HepG2 (cell line): ENCODE measurements at regions not wholly inside any gene's neighbourhood (a gene's known extent, or its start where the extent isn't known, plus 50 kb on each side); places are given as distances from the start of the nearest gene placed in this dataset.
A peak's percentile ranks its signal among the peaks of the same experiment; 100 is the strongest.

Experiments
- ATF2 ChIP-seq: sonication (generic); formaldehyde crosslinking; IDR thresholded peaks from 2 replicates; pipeline ENCODE4 v1.4.0; 2020; ENCODE audit warnings: missing genetic modification reagents
- CEBPG ChIP-seq: IDR thresholded peaks from 2 replicates; pipeline ENCODE4 v1.6.1; 2016
- ETV5 ChIP-seq: IDR thresholded peaks from 2 replicates; pipeline ENCODE4 v1.6.1; 2018; ENCODE audit warnings: missing biosample characterization, missing genetic modification reagents, inconsistent platforms, borderline replicate concordance
- RARG ChIP-seq: sonication (generic); formaldehyde crosslinking; IDR thresholded peaks from 2 replicates; pipeline ENCODE4 v1.4.0; 2020; ENCODE audit warnings: low read depth, mild to moderate bottlenecking, missing genetic modification reagents
- SKIL ChIP-seq: sonication (generic); formaldehyde crosslinking; IDR thresholded peaks from 2 replicates; pipeline ENCODE4 v1.8.0; 2022; ENCODE audit warnings: missing genetic modification reagents, mild to moderate bottlenecking, moderate library complexity, borderline replicate concordance
- TRAFD1 ChIP-seq: sonication (generic); formaldehyde crosslinking; IDR thresholded peaks from 2 replicates; pipeline ENCODE4 v1.5.1; 2020; ENCODE audit warnings: missing genetic modification reagents, mild to moderate bottlenecking, borderline replicate concordance
- WIZ ChIP-seq: sonication (generic); formaldehyde crosslinking; IDR thresholded peaks from 2 replicates; pipeline ENCODE4 v1.5.1; 2020; ENCODE audit warnings: mild to moderate bottlenecking, missing genetic modification reagents
- ZBTB25 ChIP-seq: IDR thresholded peaks from 2 replicates; pipeline ENCODE4 v1.6.1; 2018; ENCODE audit warnings: missing genetic modification reagents
- ZBTB3 ChIP-seq: sonication (generic); formaldehyde crosslinking; IDR thresholded peaks from 2 replicates; pipeline ENCODE4 v1.4.0; 2020; ENCODE audit warnings: low read depth, mild to moderate bottlenecking, moderate library complexity, missing genetic modification reagents, borderline replicate concordance
- ZBTB42 ChIP-seq: sonication (generic); formaldehyde crosslinking; IDR thresholded peaks from 2 replicates; pipeline ENCODE4 v1.5.0; 2020; ENCODE audit warnings: mild to moderate bottlenecking, missing genetic modification reagents
- ZFP90 ChIP-seq: sonication (generic); formaldehyde crosslinking; IDR thresholded peaks from 2 replicates; pipeline ENCODE4 v1.8.0; 2022; ENCODE audit warnings: missing genetic modification reagents, mild to moderate bottlenecking, inconsistent platforms, borderline replicate concordance
- ZFP91 ChIP-seq: sonication (generic); formaldehyde crosslinking; IDR thresholded peaks from 2 replicates; pipeline ENCODE4 v1.9.0; 2022; ENCODE audit warnings: missing genetic modification reagents, mild to moderate bottlenecking, borderline replicate concordance
- ZMYM4 ChIP-seq: sonication (generic); formaldehyde crosslinking; IDR thresholded peaks from 2 replicates; pipeline ENCODE4 v1.8.1; 2023; ENCODE audit warnings: mild to moderate bottlenecking, missing genetic modification reagents
- ZNF276 ChIP-seq: sonication (generic); formaldehyde crosslinking; IDR thresholded peaks from 2 replicates; pipeline ENCODE4 v1.4.0; 2020; ENCODE audit warnings: mild to moderate bottlenecking, low read depth, missing genetic modification reagents
- ZNF296 ChIP-seq: sonication (generic); formaldehyde crosslinking; conservative IDR thresholded peaks from 2 replicates; pipeline ENCODE4 v1.5.0; 2020; ENCODE audit warnings: mild to moderate bottlenecking, missing genetic modification reagents
- ZNF460 ChIP-seq: sonication (generic); formaldehyde crosslinking; IDR thresholded peaks from 2 replicates; pipeline ENCODE4 v1.5.1; 2020; ENCODE audit warnings: missing genetic modification reagents, mild to moderate bottlenecking, borderline replicate concordance
- ZNF576 ChIP-seq: sonication (generic); formaldehyde crosslinking; IDR thresholded peaks from 2 replicates; pipeline ENCODE4 v1.4.0; 2020; ENCODE audit warnings: mild to moderate bottlenecking, missing genetic modification reagents
- ZNF678 ChIP-seq: sonication (generic); formaldehyde crosslinking; IDR thresholded peaks from 2 replicates; pipeline ENCODE4 v1.4.0; 2020; ENCODE audit warnings: mild to moderate bottlenecking, missing genetic modification reagents
- ZNF724P ChIP-seq: sonication (generic); formaldehyde crosslinking; IDR thresholded peaks from 2 replicates; pipeline ENCODE4 v1.8.0; 2022; ENCODE audit warnings: missing genetic modification reagents, borderline replicate concordance

GRCh38 chr3:145649368-145649887 lies 511.6 kb downstream of the PLOD2 start (continued):
- TF ChIP-seq ZFP91 (CRISPR knock-in tag) = no peak
- TF ChIP-seq ZNF576 = no peak
- no peak for TF ChIP-seq ZBTB3
- 0 out of 2 replicates have a peak, but pooled peaks have one; percentile 33 for TF ChIP-seq ZBTB25 (CRISPR knock-in tag)
- TF ChIP-seq ETV5 (CRISPR knock-in tag) = peak; percentile 47; the same call in 1 of the 2 replicates
- TF ChIP-seq RARG (CRISPR knock-in tag) = no peak
- TF ChIP-seq WIZ (CRISPR knock-in tag) = no peak
- no peak for TF ChIP-seq ZNF724P
- TF ChIP-seq ZNF296 = no peak
- TF ChIP-seq ZMYM4 (CRISPR knock-in tag) = peak; percentile 83
- no peak for TF ChIP-seq ZNF460 (CRISPR knock-in tag)
- no peak for TF ChIP-seq ZNF276 (CRISPR knock-in tag)
- TF ChIP-seq TRAFD1 = no peak
- TF ChIP-seq ZFP90 (CRISPR knock-in tag) = no peak
- peak; percentile 24; the same call in 1 of the 2 replicates for TF ChIP-seq SKIL
- TF ChIP-seq ZNF678 (CRISPR knock-in tag) = no peak
- no peak for TF ChIP-seq ZBTB42 (CRISPR knock-in tag)
- peak; percentile 76 for TF ChIP-seq CEBPG (CRISPR knock-in tag)
- 0 out of 2 replicates have a peak, but pooled peaks have one; percentile 27 for TF ChIP-seq ATF2 (CRISPR knock-in tag)
